Tibial nerve (tissue), 4 donors: ENCODE measurements at regions not wholly inside any gene's neighbourhood (a gene's known extent, or its start where the extent isn't known, plus 50 kb on each side); places are given as distances from the start of the nearest gene placed in this dataset.

Experiments used
- CTCF ChIP-seq, 5 experiments: fragments of 200-600 bp in 3 of 5; fragments of 450-650 bp in 2 of 5; sonication (generic) in 3 of 5; IDR thresholded peaks; one replicate each; pipeline ENCODE4 v1.5.1; 2016 to 2019; ENCODE audit warnings: antibody characterized with exemption in 5 of 5, mild to moderate bottlenecking in 3 of 5, moderate library complexity in 2 of 5
- EP300 ChIP-seq, 2 donors: sonication (generic); formaldehyde crosslinking; IDR thresholded peaks; one replicate each; pipeline ENCODE4 v1.6.1; 2017; ENCODE audit warnings: antibody characterized with exemption in 2 of 2, mild to moderate bottlenecking in 1 of 2
- POLR2A ChIP-seq, 2 donors: fragments of 450-650 bp; IDR thresholded peaks; one replicate each; pipeline ENCODE4 v1.6.1; 2017; ENCODE audit warnings: antibody characterized with exemption in 2 of 2, mild to moderate bottlenecking in 2 of 2, moderate library complexity in 2 of 2

- no peak for TF ChIP-seq POLR2A (IDR thresholded peaks at IDR 0.05)
- TF ChIP-seq CTCF (IDR thresholded peaks at IDR 0.05): no peak
- TF ChIP-seq EP300 (IDR thresholded peaks at IDR 0.05): no peak
Observed at GRCh38 chr6:81331526-81331925, 421.0 kb downstream of the TENT5A start.
